Fibroblast of peridontal ligament (primary cell): ENCODE measurements at regions not wholly inside any gene's neighbourhood (a gene's known extent, or its start where the extent isn't known, plus 50 kb on each side); places are given as distances from the start of the nearest gene placed in this dataset.
A peak's percentile ranks its signal among the peaks of the same experiment; 100 is the strongest.
"Not testable (repeated sequence)": the region's sequence is repeated elsewhere in the genome, so short reads cannot be mapped to it uniquely, and the experiment has no call there.

Experiments
- DNase-seq: peaks from one replicate; pipeline ENCODE4 v3.0.0-alpha.2; 2010; ENCODE audit errors: extremely low read depth

DNA sequence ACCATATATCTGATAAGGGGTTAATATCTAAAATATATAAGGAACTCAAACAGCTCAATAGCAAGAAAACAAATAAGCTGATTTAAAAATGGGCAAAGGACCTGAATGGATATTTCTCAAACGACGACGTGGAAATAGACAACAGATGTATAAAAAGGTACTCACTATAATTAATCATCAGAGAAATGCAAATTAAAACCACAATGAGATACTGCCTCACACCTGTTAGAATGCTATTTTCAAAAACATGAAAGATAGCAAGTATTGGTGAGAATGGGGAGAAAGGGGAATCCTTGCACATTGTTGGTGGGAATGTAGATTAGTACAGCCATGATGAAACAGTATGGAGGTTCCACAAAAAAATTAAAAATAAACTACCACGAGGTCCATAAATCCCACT is 163.2 kb downstream of the DKK1 start:
- DNase-seq, result no peak

DNA sequence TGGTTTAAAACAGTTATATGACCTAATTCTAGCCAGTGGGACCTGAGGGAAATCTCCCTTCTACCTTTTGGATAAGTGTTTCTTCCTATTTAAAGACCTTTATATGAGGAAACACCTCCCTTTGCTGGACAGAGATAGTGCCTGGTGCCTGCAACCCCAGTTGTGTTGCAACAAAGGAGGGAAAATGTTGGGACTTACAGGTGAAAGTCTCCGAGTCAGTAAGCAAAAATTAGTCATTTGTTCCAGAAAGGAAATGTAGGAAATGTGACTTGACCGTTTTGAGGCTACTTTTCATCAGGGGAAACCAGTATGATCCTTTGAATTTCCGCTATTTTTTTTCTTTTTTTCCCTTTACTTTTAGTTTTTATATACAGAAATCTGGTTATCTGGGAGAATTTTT is 165.5 kb downstream of the DKK1 start:
- DNase-seq, result no peak

- no peak for DNase-seq
Observed at GRCh38 chr10:52481986-52482555, 168.0 kb downstream of the DKK1 start.

- DNase-seq, result no peak
Observed at GRCh38 chr10:52483587-52483986, 169.5 kb downstream of the DKK1 start.

- DNase-seq, result peak; percentile 73
Observed at GRCh38 chr10:52484206-52485065, 170.4 kb downstream of the DKK1 start.

DNA sequence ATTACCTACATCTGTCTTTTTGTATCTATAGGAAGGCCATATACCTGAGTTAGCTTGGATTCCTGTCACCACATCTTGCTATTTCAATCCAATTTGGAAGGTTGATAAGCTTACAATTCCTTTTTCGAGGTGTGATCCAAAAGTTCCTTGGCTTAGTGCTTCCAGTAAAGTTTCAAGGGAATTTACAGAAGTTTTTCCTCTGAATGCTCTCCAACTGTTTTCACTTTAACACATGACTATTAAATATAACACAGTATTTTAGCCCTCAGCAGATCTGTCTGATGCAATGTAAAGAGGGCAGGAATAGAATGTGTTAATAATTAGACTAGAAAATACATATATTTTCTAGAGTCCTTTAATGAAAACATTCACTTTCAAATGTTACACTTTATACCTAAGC is 171.4 kb downstream of the DKK1 start:
- DNase-seq, result peak; percentile 65

DNA sequence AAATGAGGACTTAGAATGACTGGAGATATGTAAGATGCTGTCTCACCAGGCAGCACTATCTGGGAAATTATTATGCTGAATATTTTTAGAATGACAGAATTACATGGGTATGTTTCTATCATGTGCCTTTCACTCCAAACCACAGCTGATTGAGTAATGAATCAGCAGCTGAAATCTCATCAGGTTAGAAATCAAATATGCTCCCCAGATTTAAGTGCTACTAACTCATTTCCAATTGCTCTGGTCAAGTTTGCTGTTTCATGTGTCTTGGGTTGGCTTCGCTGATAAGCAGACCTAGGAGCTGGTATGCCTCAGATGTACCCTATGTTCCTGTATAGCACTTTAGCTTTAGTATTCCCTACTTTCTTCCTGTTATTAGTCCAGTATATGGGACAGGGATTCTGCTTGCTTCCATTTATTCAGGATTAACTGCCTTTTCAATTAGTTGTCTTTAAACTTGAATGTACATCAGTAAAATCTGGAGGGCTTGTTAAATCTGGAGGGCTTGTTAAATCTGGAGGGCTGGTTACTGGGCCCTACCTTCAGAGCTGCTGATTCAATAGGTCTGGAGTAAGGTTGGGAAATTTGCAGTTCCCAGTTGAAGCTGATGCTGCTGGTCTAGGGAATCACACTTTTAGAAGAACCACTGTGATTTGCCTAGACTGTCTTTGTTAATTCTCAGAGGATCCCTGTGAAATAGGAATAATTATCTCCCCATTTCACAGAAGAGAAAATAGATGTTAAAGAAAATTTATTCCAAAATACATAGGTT is 172.9 kb downstream of the DKK1 start:
- peak; percentile 96 for DNase-seq

DNA sequence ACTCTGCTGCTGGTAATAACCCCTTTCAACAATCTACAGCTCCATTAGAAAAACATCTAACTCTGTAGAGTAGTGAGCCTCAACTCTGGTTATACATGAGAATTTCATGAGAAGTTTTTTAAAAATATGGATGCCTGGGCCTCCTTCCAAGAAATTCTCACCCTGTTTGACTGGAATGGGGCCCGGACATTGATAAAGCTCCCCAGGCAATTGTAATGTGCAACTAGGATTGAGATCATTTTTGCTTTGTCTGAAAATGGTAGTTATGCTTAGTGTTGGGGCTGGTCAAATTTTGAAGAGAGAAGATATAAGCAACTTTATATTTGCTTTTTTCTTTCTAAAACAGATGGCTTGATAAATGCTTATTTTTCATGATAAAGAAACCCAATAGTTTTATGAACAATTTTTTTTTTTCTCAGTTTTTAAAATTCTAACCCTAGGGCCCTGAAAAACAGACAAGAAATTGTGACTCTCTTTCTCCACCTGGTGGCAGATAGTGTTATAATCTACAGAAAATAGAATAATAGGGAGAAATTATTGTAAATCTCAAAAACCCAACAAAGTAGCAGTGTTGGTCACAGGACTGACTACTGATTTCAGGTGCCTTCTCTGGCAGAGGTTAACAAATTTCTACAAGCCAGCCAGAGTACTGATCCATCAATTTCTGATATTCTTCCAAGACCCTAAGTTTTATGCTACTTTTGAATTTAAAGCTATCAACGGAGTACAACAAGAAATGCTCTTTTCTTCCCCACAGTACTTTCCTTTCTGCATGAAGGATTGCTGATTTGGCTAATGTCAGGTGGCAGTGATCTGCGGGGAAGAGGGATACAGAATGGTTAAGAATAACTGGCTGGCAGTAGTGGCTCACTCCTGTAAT is 174.8 kb downstream of the DKK1 start:
- DNase-seq, result peak; percentile 85

- DNase-seq, result peak; percentile 56
Observed at GRCh38 chr10:52491246-52491995, 177.3 kb downstream of the DKK1 start.

- no peak for DNase-seq
Observed at GRCh38 chr10:52499281-52499680, 185.2 kb downstream of the DKK1 start.

GRCh38 chr10:52500476-52500875 is 186.4 kb downstream of the DKK1 start:
- DNase-seq, result no peak

GRCh38 chr10:52502237-52502636 is 188.2 kb downstream of the DKK1 start:
- no peak for DNase-seq

DNA sequence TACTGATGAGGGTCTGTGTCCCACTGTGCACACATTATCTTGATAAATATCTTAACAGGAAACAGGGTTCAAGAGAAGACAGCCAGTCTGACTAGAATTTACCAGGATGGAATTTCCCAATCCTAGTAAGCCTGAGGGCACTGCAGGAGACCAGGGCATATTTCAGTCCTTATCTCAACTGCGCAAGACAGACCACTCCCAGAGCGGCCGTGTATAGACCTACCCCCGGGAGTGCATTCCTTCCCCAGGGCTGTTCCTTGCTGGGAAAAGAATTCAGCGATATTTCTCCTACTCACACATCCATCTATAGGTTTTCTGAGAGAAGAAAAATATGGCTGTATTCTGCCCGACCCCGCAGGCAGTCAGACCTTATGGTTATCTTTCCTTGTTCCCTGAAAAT is 191.3 kb downstream of the DKK1 start:
- not testable (repeated sequence) for DNase-seq

- no peak for DNase-seq
Observed at GRCh38 chr10:52514481-52514880, 200.4 kb downstream of the DKK1 start.

- no peak for DNase-seq
Observed at GRCh38 chr10:52517012-52517411, 202.9 kb downstream of the DKK1 start.

DNA sequence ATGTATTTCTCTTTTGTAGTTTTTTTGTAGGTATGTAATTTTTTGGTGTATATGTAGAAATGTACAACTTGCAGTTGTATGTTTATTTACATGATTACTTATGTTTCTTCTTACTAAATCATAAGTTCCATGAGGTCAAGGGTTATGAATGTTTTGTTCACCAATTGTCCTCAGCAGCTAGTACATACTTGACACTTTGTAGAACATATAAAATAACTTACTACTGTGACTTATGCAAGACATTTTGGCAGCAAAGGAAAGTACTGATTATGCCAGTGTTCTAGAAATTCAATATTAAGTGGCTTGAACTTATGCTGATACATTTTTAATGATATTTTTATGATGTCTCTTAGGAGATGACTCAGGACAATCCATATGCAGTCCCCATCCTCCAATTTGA is 209.6 kb downstream of the DKK1 start:
- no peak for DNase-seq

DNA sequence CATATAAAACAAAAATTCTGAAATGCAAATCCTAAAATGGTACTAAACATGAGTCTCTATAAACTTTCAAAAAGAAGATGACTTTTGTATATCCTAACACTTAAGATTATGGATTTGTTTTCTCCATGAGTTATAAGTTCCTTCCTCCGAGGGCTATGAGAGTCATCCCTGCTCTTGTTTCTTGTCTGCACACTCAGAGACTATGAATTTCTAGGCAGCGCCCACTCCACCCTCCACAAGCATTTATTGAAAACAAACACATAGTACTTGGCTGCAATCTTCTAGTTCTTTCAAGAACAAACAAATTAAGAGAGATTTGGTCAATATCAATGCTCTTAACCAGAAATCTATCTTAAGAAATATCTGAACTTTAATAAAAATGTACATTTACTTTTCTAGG is 211.7 kb downstream of the DKK1 start:
- DNase-seq, result peak; percentile 62

DNA sequence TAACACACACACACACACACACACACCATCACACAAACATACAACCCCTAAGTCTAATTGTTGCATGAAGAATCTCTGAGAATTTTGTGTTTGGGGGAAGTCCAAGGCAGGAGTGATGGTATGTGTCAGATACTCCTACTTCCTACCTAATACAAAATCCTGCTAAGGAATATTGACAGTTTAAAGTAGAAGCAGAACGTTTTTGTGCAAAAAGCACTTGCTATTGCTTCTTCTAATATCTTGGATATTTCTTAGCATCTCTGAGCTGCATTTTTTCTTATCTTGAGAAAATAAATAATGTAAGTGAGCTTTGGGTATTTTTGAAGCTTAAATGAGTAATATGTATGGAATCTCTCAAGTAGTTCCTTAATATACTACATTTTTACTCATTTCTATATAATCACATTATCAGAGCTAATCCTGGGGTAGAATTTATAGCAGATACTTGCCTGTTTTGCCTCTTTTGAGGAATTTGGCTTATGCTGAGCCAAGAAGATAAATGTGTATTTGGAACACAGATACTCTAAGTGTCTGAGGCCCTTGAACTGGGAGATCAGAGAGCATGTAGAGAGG is 212.3 kb downstream of the DKK1 start:
- DNase-seq, result no peak

DNA sequence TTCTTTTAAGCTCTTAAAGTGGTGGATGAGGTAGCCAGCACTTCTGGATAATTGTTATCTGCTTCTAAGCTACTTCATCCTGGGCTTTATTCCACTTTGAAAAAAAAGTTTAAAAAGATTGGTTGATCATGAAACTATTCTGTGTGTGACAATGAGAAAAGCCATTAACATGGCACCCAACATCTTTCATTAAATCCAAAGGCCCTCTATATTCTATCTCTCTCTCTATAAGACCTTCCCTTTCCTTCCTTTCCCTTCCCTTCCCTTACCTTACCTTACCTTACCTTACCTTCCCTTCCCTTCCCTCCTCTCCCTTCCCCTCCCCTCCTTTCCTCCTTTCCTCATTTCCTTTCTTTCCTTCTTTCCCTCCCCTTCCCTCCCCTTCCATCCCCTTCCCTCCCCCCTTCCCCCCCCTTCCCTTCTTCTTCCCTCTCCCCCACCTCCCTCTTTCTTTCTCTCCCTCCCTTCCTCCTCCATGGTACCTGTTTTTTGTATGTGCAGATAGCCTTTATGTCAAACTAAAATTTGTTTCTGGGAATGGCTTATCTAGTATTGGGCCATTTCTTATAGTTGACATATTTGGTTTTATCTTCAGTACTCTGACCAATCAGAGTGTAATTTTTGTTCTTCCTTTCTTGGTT is 218.7 kb downstream of the DKK1 start:
- no peak for DNase-seq

- peak; percentile 66 for DNase-seq
Observed at GRCh38 chr10:52533986-52534385, 219.9 kb downstream of the DKK1 start.
